ENCODE measurements at regions not wholly inside any gene's neighbourhood (a gene's known extent, or its start where the extent isn't known, plus 50 kb on each side); places are given as distances from the start of the nearest gene placed in this dataset.
A peak's percentile ranks its signal among the peaks of the same experiment; 100 is the strongest.

- no peak overlapping the region for H3K27ac ChIP-seq
- WGBS, 2 donors (ENCODE audit: low coverage in 1 of 2): 96 to 100% methylated on average over 4 of the region's 5 CpGs
Measured at GRCh38 chr2:64848363-64848762, 140.8 kb upstream of the SLC1A4 start.

GRCh38 chr2:64848945-64849344 is 140.3 kb upstream of the SLC1A4 start:
- Histone ChIP-seq H3K36me3 (no peaks in the 10 kb centered on the region), H3K27me3 (no peaks in the 10 kb centered on the region), H3K9me3 (no peaks in the 10 kb centered on the region), H3K27ac (no peak overlapping the region), H3K4me3 (no peak overlapping the region), H3K4me1 (peaks cover 0 to 14% (median 0%) of the 10 kb centered on the region in 3 donors)
- TF ChIP-seq EP300 (IDR thresholded peaks at IDR 0.05) (no peak), POLR2A (IDR thresholded peaks at IDR 0.05) (no peak), POLR2AphosphoS5 (IDR thresholded peaks at IDR 0.05) (no peak), CTCF (IDR thresholded peaks at IDR 0.05) (no peak)
- no peak for ATAC-seq

More at GRCh38 chr2:64848363-64848762, 140.8 kb upstream of the SLC1A4 start:
- no peaks in the 10 kb centered on the region for H3K9me3 ChIP-seq
- no peaks in the 10 kb centered on the region for H3K27me3 ChIP-seq
- peaks cover 0 to 12% (median 0%) of the 10 kb centered on the region in 3 donors for H3K4me1 ChIP-seq
- H3K36me3 ChIP-seq: no peaks in the 10 kb centered on the region
- H3K4me3 ChIP-seq: no peak overlapping the region
- peak; percentile 11 for ATAC-seq
- no peak for TF ChIP-seq POLR2A (IDR thresholded peaks at IDR 0.05)
- no peak for TF ChIP-seq EP300 (IDR thresholded peaks at IDR 0.05)
- no peak for TF ChIP-seq CTCF (IDR thresholded peaks at IDR 0.05)
- TF ChIP-seq POLR2AphosphoS5 (IDR thresholded peaks at IDR 0.05): no peak

- H3K4me1 ChIP-seq: peaks cover 0 to 23% (median 0%) of the 10 kb centered on the region in 3 donors
- no peaks in the 10 kb centered on the region for H3K36me3 ChIP-seq
- H3K27me3 ChIP-seq: no peaks in the 10 kb centered on the region
- no peaks in the 10 kb centered on the region for H3K9me3 ChIP-seq
- no peak overlapping the region for H3K4me3 ChIP-seq
- H3K27ac ChIP-seq: no peak overlapping the region
- no peak for TF ChIP-seq EP300 (IDR thresholded peaks at IDR 0.05)
- no peak for TF ChIP-seq POLR2A (IDR thresholded peaks at IDR 0.05)
- no peak for TF ChIP-seq POLR2AphosphoS5 (IDR thresholded peaks at IDR 0.05)
- TF ChIP-seq CTCF (IDR thresholded peaks at IDR 0.05): no peak
- ATAC-seq: no peak
Measured at GRCh38 chr2:64850642-64851041, 138.6 kb upstream of the SLC1A4 start.

GRCh38 chr2:64852771-64853241 is 136.4 kb upstream of the SLC1A4 start:
- Histone ChIP-seq H3K4me1 (peaks cover 4 to 31% (median 6%) of the 10 kb centered on the region in 3 donors), H3K27me3 (no peaks in the 10 kb centered on the region), H3K9me3 (no peaks in the 10 kb centered on the region), H3K36me3 (no peaks in the 10 kb centered on the region), H3K4me3 (no peak overlapping the region), H3K27ac (peak overlapping the region in 1 of 4 donors; percentile 29)
- peak; percentile 32 for ATAC-seq
- WGBS, 2 donors (ENCODE audit: low coverage in 1 of 2): 79 to 86% methylated on average over 3 of the region's 4 CpGs
- TF ChIP-seq EP300 (IDR thresholded peaks at IDR 0.05) (no peak), POLR2AphosphoS5 (IDR thresholded peaks at IDR 0.05) (no peak), CTCF (IDR thresholded peaks at IDR 0.05) (no peak), POLR2A (IDR thresholded peaks at IDR 0.05) (no peak)

GRCh38 chr2:64853306-64853705 is 135.9 kb upstream of the SLC1A4 start:
- H3K9me3 ChIP-seq: no peaks in the 10 kb centered on the region
- ATAC-seq: no peak
- peaks cover 7 to 36% (median 11%) of the 10 kb centered on the region in 3 donors for H3K4me1 ChIP-seq
- H3K4me3 ChIP-seq: no peak overlapping the region
- no peaks in the 10 kb centered on the region for H3K36me3 ChIP-seq
- H3K27ac ChIP-seq: peak overlapping the region in 1 of 4 donors; percentile 29
- H3K27me3 ChIP-seq: no peaks in the 10 kb centered on the region
- TF ChIP-seq POLR2A (IDR thresholded peaks at IDR 0.05): no peak
- 100% methylated on average over 1 to 2 of the region's 5 CpGs for WGBS, 2 donors (ENCODE audit: low coverage in 1 of 2)
